Smooth muscle cell (in vitro differentiated cells): ENCODE measurements at regions not wholly inside any gene's neighbourhood (a gene's known extent, or its start where the extent isn't known, plus 50 kb on each side); places are given as distances from the start of the nearest gene placed in this dataset.

Source experiments
- DNase-seq: peaks from one replicate; lab custom pipeline; 2025; ENCODE audit not compliant: unreplicated experiment; lab: John Stamatoyannopoulos, UW
- H2AFZ ChIP-seq: fragments of 200-600 bp; sonication (generic); 2 replicates; pipeline ENCODE4 v1.6.0; 2016; ENCODE audit warnings: antibody characterized with exemption, low read depth, mild to moderate bottlenecking
- H3F3A ChIP-seq: fragments of 200-600 bp; sonication (generic); 2 replicates; pipeline ENCODE4 v1.6.0; 2017; ENCODE audit warnings: antibody characterized with exemption, low read depth
- H3K27ac ChIP-seq: fragments of 200-600 bp; sonication (generic); 2 replicates; pipeline ENCODE4 v1.5.1; 2016; ENCODE audit warnings: low read depth, mild to moderate bottlenecking
- H3K27me3 ChIP-seq: fragments of 200-600 bp; sonication (generic); 2 replicates; pipeline ENCODE4 v1.6.1; 2016; ENCODE audit warnings: low read depth, mild to moderate bottlenecking
- H3K36me3 ChIP-seq: fragments of 200-600 bp; sonication (generic); 2 replicates; pipeline ENCODE4 v1.5.1; 2016; ENCODE audit warnings: low read depth
- H3K4me1 ChIP-seq: fragments of 200-600 bp; sonication (generic); 2 replicates; pipeline ENCODE4 v1.5.1; 2016; ENCODE audit warnings: low read depth
- H3K4me2 ChIP-seq: fragments of 200-600 bp; sonication (generic); 2 replicates; pipeline ENCODE4 v1.6.0; 2016; ENCODE audit warnings: mild to moderate bottlenecking
- H3K4me3 ChIP-seq: fragments of 200-600 bp; sonication (generic); 2 replicates; pipeline ENCODE4 v1.5.1; 2016; ENCODE audit warnings: mild to moderate bottlenecking
- H3K79me2 ChIP-seq: fragments of 200-600 bp; sonication (generic); 2 replicates; pipeline ENCODE4 v1.6.0; 2016; ENCODE audit warnings: low read depth, mild to moderate bottlenecking
- H3K9ac ChIP-seq: fragments of 200-600 bp; sonication (generic); 2 replicates; pipeline ENCODE4 v1.6.0; 2016; ENCODE audit warnings: low read depth
- H3K9me3 ChIP-seq: fragments of 200-600 bp; sonication (generic); replicated peaks from 2 replicates; pipeline ENCODE4 v1.5.1; 2016; ENCODE audit warnings: low read depth
- H4K20me1 ChIP-seq: fragments of 200-600 bp; sonication (generic); 2 replicates; pipeline ENCODE4 v1.6.0; 2016; ENCODE audit warnings: low read depth
- CTCF ChIP-seq: fragments of 200-600 bp; sonication (generic); IDR thresholded peaks from 2 replicates; pipeline ENCODE4 v1.5.1; 2017; ENCODE audit warnings: borderline replicate concordance, mild to moderate bottlenecking, antibody characterized with exemption; ENCODE audit not compliant: insufficient read depth, poor library complexity, severe bottlenecking
- WGBS: methylation state at CpG from one replicate; pipeline ENCODE4 v1.1.7; 2016; ENCODE audit warnings: low lambda C conversion rate; 5-methylcytosine and 5-hydroxymethylcytosine counted together

- no peaks in the 10 kb centered on the region for H4K20me1 ChIP-seq
- H3K79me2 ChIP-seq: no peaks in the 10 kb centered on the region
- H3K4me2 ChIP-seq: no peak overlapping the region
- H3K27me3 ChIP-seq: no peaks in the 10 kb centered on the region
- H3F3A ChIP-seq: peaks cover 8% of the 10 kb centered on the region
- no peak for TF ChIP-seq CTCF
- 90% methylated on average over 3 of the region's 3 CpGs for WGBS
- H2AFZ ChIP-seq: no peak overlapping the region
- no peaks in the 10 kb centered on the region for H3K36me3 ChIP-seq
- no peaks in the 10 kb centered on the region for H3K9me3 ChIP-seq
- no peak overlapping the region for H3K4me3 ChIP-seq
- no peak overlapping the region for H3K9ac ChIP-seq
- no peak overlapping the region for H3K27ac ChIP-seq
- H3K4me1 ChIP-seq: peaks cover 3% of the 10 kb centered on the region
- DNase-seq: no peak
These were observed 488.2 kb upstream of the SPHKAP start for GRCh38 chr2:228669690-228670089.

- Histone ChIP-seq H3K79me2 (no peaks in the 10 kb centered on the region), H2AFZ (no peak overlapping the region), H3K9ac (no peak overlapping the region), H3F3A (no peaks in the 10 kb centered on the region), H3K4me3 (no peak overlapping the region), H3K27ac (no peak overlapping the region), H3K4me2 (no peak overlapping the region), H3K27me3 (no peaks in the 10 kb centered on the region), H3K4me1 (no peaks in the 10 kb centered on the region), H3K9me3 (no peaks in the 10 kb centered on the region), H4K20me1 (no peaks in the 10 kb centered on the region), H3K36me3 (no peaks in the 10 kb centered on the region)
- no peak for DNase-seq
- WGBS: 79% methylated on average over 1 of the region's 1 CpG
- TF ChIP-seq CTCF: no peak
These were observed 483.7 kb upstream of the SPHKAP start for GRCh38 chr2:228665232-228665631.

GRCh38 chr2:228658998-228659397, 477.5 kb upstream of the SPHKAP start:
- WGBS: 78% methylated on average over 5 of the region's 5 CpGs
- Histone ChIP-seq H3K36me3 (no peaks in the 10 kb centered on the region), H3K27ac (peak overlapping the region; percentile 46), H4K20me1 (no peaks in the 10 kb centered on the region), H3K4me1 (no peaks in the 10 kb centered on the region), H2AFZ (no peak overlapping the region), H3K4me2 (peak overlapping the region; percentile 39), H3K79me2 (no peaks in the 10 kb centered on the region), H3K27me3 (no peaks in the 10 kb centered on the region), H3K9me3 (no peaks in the 10 kb centered on the region), H3K9ac (no peak overlapping the region), H3F3A (no peaks in the 10 kb centered on the region), H3K4me3 (no peak overlapping the region)
- TF ChIP-seq CTCF: no peak
- no peak for DNase-seq

GRCh38 chr2:228657807-228658402, 476.4 kb upstream of the SPHKAP start:
- H3K9me3 ChIP-seq: no peaks in the 10 kb centered on the region
- H3K36me3 ChIP-seq: no peaks in the 10 kb centered on the region
- H4K20me1 ChIP-seq: no peaks in the 10 kb centered on the region
- DNase-seq: no peak
- no peaks in the 10 kb centered on the region for H3K4me1 ChIP-seq
- peak; percentile 65 for TF ChIP-seq CTCF
- no peak overlapping the region for H3K27ac ChIP-seq
- H2AFZ ChIP-seq: no peak overlapping the region
- 61% methylated on average over 6 of the region's 6 CpGs for WGBS
- no peaks in the 10 kb centered on the region for H3K27me3 ChIP-seq
- no peak overlapping the region for H3K4me3 ChIP-seq
- no peak overlapping the region for H3K9ac ChIP-seq
- no peak overlapping the region for H3K4me2 ChIP-seq
- H3F3A ChIP-seq: no peaks in the 10 kb centered on the region
- H3K79me2 ChIP-seq: no peaks in the 10 kb centered on the region
